ENCODE measurements at regions not wholly inside any gene's neighbourhood (a gene's known extent, or its start where the extent isn't known, plus 50 kb on each side); places are given as distances from the start of the nearest gene placed in this dataset.

DNA sequence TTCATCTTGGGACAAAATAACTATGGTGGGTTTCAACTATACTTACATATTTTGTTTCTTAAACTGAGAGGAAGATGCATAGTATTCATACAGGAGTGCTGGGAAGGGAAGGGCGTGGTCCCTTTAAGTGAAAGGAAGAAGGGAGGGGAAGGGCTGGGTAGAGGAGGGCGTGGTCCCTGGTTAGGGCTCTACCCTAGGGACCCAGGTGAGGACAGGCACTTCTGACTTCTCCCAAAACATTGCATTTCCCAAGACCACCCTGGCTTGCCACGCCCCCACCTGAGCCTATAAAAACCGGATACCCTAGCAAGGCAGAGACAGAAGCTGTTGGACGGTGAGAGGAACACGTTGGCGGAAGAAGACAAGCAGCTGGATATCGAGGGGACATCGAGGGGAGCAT, 157.6 kb upstream of the PLXNA4 start:
- no peak for DNase-seq (ENCODE audit: low read depth)

GRCh38 chr7:132732321-132732865, 156.1 kb upstream of the PLXNA4 start:
- no peak for DNase-seq (ENCODE audit: low read depth)

- no peak for DNase-seq (ENCODE audit: low read depth)
Measured at GRCh38 chr7:132730105-132730504, 153.8 kb upstream of the PLXNA4 start.

DNA sequence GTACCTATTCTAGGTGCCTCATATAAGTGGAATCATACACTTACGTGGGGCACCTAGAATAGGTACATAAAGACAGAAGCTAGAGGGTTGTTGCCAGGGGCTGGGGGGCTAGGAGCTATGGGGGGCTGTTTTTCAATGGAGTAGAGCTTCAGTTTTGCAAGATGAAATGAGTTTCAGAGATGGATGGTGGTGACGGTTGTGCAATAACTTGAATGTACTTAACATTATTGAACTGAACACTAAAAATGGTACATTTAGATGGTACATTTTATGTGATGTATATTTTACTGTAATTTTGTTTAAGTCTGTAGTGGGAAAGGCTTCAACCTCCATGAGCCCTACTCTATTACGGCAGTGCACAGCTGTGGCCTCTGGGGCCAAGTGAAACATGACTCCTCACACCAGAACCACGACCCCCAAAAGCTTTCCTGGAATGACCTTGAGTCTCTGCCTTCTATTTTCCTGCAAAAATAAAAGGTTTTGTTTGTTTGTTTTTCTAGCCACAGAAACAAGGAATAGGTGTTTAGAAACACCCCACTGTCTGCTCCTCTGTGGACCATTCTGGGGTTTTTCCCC, 147.3 kb upstream of the PLXNA4 start:
- DNase-seq (ENCODE audit: low read depth), result no peak

GRCh38 chr7:132720835-132721234, 144.6 kb upstream of the PLXNA4 start:
- DNase-seq (ENCODE audit: low read depth), result no peak

- no peak for DNase-seq (ENCODE audit: low read depth)
Measured at GRCh38 chr7:132713893-132714292, 137.6 kb upstream of the PLXNA4 start.

DNA sequence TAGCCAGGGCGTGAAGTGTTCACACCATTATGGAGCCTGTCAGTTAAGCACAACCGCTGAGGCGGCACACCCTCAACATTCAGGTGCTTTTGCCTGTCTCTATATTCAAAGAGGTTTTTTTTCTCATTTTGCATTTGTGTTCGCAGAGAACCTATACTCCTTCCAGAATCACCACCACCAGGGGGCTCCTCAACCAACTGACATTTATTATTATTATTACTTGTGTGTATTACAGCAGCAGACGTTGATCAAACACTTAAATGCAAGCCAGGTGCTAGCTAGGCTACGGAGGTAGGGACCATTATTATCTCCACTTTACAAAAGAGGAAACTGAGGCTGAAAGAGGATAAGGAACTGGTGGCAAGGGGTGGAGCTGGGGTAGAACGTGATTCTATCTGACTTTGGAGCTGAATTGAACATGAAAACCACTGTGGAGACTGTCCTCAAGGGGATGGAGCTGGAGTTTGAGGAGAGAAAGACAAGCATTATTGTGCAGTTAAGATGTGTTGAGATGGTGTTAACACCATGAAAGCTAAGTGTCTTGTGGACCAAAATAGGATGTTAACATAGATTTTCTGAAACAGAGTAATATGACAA, 133.8 kb upstream of the PLXNA4 start:
- peak; percentile 16 for DNase-seq (ENCODE audit: low read depth)

GRCh38 chr7:132708470-132708869, 132.2 kb upstream of the PLXNA4 start:
- DNase-seq (ENCODE audit: low read depth), result no peak

DNA sequence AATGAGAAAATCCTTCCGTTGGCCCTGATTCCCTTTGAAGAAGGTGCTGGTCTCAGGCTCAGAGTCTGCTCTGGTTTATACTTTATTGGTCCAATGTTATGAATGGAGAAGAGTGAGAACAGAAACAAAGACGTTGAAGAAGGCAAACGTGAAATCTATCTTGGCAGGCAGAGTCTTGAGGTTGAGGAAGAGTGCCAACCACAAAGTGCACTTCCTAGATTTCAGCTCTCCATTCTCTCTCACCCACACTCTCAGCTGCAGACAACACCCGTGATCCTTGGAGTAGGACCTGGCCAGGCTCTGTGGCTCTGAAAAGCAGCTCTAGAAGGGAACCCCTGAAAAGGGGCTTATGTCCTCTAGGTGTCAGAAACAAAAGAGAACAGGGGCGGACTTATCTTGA, 128.9 kb upstream of the PLXNA4 start:
- DNase-seq (ENCODE audit: low read depth), result no peak

- no peak for DNase-seq (ENCODE audit: low read depth)
Measured at GRCh38 chr7:132703742-132704141, 127.5 kb upstream of the PLXNA4 start.

DNA sequence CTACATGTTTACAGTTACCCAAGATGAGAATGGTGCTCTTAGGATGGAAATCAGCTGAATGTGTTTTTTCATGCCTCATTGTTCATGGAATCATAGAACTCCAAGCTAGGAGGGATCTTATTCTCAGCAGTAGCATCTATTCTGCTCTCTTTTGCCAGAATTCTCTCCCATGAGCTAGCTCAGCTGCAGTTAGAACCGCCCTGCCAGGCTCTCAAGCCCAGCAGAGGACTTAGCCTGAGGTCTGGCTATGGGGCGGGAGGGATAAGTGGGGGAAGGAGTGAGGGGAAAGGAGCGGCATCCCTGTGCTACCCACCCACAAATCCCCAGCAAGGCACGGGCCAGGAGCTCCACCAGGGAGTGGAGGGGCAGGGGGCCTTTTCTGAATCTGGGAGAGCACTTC, 120.7 kb upstream of the PLXNA4 start:
- no peak for DNase-seq (ENCODE audit: low read depth)

- DNase-seq (ENCODE audit: low read depth), result no peak
Measured at GRCh38 chr7:132696332-132696731, 120.1 kb upstream of the PLXNA4 start.

DNA sequence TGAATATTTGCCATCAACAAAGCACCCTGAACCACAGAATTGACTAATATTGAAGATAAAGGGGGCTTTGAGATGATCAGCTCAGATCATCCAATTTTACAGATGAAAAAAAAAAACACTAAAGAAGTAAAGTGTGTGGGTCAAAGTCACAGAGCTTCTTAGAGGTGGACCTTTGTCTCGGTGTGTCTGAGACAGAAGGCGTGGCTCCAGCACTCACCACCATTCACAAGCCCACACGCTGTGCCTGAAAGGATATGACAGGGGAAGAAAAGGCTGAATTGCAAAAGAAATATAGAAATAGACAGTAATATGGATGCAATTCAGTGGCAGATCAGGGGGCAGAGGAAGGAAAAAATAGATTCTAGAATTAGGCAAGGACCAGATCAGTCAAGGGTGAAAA, 114.9 kb upstream of the PLXNA4 start:
- no peak for DNase-seq (ENCODE audit: low read depth)

DNA sequence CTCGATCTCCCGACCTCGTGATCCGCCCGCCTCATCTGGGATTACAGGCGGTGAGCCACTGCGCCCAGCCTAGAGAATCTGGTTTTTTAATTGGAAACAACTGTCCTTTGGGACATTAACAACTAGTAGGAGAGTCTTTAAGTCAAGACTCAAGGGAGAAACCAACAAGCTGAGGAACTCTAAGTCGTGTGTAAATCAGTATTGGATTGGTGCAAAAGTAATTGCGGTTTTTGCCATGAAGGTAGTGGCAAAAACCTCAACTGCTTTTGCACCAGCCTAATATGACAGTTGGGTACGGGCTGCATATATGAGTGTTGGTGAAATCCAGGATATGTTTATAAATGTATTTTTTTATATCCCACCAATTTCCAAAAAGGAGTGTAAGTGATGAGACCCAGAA, 113.9 kb upstream of the PLXNA4 start:
- no peak for DNase-seq (ENCODE audit: low read depth)

GRCh38 chr7:132687981-132688383, 111.7 kb upstream of the PLXNA4 start:
- DNase-seq (ENCODE audit: low read depth), result no peak

DNA sequence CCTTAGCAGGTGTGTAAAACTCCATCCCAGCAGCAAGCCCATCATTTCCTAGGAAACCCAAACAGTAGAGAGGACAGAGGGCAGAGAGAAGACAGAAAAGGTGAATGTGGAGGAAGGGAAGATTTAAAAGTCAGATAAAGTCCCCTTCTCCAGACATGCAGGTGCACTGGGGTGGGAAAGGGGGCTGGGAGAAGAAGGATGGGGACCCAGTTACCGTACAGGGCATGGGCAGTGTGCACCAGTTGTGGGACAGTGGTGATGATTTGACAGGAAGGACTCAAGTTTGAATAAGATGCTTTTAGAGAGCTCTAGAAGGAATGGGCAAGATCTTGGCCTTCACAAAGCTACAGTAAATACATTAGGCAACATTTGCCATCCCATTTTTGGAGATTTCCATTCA, 110.7 kb upstream of the PLXNA4 start:
- no peak for DNase-seq (ENCODE audit: low read depth)

DNA sequence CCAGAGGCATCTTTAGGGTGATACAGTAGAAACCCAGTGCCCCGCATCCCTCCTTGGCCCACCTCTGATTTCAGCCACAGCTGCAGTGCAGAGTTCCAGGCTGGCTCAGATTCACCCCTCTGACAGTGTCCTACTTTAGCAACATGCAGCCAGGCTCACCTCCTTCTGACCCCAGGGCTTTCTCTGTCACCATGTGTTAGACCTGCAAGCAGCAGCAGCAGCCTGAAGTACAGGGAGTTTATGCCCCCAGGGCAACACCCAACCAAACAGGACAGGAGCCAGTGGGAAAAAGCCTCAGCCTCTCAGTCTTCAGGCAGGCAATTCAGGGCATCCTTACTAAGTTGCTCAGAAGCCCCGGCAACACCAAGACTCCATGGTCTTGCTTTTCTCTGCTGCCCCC, 109.0 kb upstream of the PLXNA4 start:
- no peak for DNase-seq (ENCODE audit: low read depth)

DNA sequence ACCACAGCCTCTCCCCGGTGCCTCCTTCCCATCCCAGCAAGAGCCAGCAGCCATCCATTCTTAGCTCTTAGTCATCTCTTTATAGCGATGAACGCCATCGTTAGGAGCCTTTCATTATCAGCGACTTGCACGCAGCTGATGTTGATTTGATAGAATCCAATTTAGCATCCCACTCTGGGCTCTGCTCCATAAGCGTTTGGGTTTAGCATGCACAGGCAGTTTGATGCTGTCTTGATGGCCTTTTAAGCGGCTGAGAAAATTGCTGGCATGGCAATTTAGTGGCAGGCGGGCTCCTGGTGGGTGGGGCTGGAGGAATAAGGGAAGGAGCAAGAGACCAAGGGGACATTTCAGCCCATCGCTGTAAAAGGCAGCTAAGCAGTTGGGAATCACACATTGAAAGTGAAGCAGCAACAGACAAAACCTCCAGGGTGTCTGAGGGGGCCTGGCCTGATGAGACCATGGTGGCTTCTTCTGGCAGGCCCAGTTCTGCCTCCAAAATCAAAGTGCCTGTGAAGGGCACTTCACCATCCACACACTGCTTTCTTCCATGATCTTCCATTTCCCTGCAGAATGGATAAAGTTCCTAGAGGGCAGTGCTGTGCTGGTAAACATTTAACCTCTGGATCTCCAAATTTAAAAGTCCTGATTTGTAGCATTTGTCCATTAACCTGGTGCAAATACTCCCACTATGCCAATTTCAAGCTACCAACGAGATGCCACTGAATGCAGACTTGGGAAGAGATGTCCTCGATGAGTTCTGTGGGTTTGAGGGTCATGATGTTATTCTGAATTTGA, 107.8 kb upstream of the PLXNA4 start:
- no peak for DNase-seq (ENCODE audit: low read depth)

- no peak for DNase-seq (ENCODE audit: low read depth)
Measured at GRCh38 chr7:132681951-132682350, 105.7 kb upstream of the PLXNA4 start.

DNA sequence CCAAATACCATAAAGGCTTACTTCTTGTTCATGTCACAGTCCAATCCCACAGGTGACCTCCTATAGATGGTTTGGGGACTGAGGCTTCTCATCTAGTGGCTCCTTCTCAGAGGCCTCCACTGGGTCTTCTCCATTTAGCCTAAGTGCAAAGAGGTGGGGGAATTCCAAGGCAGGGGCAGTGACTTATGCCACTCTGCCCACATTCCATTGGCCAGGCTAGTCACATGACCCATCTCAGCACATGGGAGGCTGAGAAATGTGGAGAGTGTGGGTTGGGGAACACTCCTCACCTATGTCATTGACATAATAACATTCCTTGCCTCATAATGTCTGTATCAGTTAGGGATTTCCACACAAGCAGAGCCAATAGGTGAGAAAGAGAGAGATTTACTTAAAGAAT, 104.3 kb upstream of the PLXNA4 start:
- DNase-seq (ENCODE audit: low read depth), result no peak

- DNase-seq (ENCODE audit: low read depth), result no peak
Measured at GRCh38 chr7:132678656-132679055, 102.4 kb upstream of the PLXNA4 start.

- no peak for DNase-seq (ENCODE audit: low read depth)
Measured at GRCh38 chr7:132677918-132678317, 101.6 kb upstream of the PLXNA4 start.
